ENCODE measurements at regions not wholly inside any gene's neighbourhood (a gene's known extent, or its start where the extent isn't known, plus 50 kb on each side); places are given as distances from the start of the nearest gene placed in this dataset.

DNA sequence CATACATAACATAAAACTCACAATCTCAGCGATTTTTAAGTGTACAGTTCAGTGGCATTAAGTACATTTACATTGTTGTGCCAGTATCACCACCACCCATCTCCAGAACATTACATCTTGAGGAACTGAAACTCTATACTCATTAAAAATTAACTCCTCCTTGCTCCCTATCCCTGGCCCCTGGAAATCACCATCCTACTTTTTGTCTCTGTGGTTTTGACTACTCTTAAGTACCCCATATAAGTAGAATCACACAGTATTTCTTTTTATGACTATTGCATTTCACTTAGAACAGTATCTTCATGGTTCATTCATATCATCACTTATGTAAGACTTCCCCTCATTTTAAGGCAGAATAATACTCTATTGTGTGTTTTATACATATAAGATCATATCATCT lies 1108.1 kb downstream of the GRIK2 start:
- TF ChIP-seq, protein P1, sequence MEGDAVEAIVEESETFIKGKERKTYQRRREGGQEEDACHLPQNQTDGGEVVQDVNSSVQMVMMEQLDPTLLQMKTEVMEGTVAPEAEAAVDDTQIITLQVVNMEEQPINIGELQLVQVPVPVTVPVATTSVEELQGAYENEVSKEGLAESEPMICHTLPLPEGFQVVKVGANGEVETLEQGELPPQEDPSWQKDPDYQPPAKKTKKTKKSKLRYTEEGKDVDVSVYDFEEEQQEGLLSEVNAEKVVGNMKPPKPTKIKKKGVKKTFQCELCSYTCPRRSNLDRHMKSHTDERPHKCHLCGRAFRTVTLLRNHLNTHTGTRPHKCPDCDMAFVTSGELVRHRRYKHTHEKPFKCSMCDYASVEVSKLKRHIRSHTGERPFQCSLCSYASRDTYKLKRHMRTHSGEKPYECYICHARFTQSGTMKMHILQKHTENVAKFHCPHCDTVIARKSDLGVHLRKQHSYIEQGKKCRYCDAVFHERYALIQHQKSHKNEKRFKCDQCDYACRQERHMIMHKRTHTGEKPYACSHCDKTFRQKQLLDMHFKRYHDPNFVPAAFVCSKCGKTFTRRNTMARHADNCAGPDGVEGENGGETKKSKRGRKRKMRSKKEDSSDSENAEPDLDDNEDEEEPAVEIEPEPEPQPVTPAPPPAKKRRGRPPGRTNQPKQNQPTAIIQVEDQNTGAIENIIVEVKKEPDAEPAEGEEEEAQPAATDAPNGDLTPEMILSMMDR (IDR thresholded peaks at IDR 0.05), result no peak
- TF ChIP-seq POLR2AphosphoS5 (IDR thresholded peaks at IDR 0.05) (no peak), POLR2A (IDR thresholded peaks at IDR 0.05) (no peak)
